Globus pallidus (tissue), 1 donor: ENCODE measurements at regions not wholly inside any gene's neighbourhood (a gene's known extent, or its start where the extent isn't known, plus 50 kb on each side); places are given as distances from the start of the nearest gene placed in this dataset.

Source experiments
- DNase-seq: peaks from one replicate; pipeline ENCODE4 v3.0.0-alpha.2; 2015; ENCODE audit warnings: low spot score

DNA sequence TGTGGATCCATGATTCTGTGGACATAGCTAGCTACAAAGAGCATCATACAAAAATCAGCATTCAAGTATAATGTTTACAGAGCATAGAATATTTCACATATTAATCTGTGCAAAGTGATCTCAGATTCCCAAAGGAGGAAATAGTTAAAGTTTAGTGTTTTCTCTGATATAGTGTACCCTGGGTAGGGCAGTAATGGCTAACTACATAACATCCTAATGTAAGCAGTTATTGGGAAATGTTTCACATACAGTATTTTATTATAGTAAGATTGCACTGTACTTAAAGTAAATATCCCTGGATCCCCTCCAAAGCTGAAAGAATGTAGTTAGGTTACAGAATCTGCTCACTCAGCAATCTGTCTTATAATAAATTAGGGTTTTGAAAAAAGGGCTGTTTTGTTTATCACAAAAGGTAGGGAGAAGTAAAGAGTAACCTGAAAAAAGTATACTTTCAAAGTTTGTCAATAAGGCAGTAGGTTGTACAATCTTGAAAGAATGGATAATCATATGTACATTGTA lies 52.5 kb upstream of the SMARCA2 start:
- DNase-seq = no peak

DNA sequence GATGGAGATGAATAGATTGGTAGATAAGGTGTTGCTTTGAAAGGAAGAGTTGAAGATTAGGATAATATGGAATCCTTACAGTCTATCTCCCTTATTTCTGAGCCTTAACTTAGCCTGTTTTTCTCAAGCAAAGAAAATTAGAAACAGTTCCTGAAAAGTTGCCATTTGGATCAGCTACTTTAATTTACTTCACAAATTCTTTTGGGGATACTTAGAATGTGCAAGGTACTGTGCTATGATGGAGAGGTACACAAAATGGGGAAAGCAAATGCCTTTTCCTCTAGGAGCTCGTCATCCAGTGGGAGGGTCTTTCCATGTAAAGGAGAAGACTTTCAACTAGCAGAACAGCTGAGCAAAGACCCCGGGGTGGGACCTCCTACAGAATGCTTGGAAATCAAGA lies 51.1 kb upstream of the SMARCA2 start:
- DNase-seq = no peak
